Hepatocyte (in vitro differentiated cells): ENCODE measurements at regions not wholly inside any gene's neighbourhood (a gene's known extent, or its start where the extent isn't known, plus 50 kb on each side); places are given as distances from the start of the nearest gene placed in this dataset.

Experiments used
- EZH2phosphoT487 ChIP-seq: fragments of 200-600 bp; sonication (generic); IDR thresholded peaks from one replicate; pipeline ENCODE4 v1.6.1; 2018; ENCODE audit warnings: antibody characterized with exemption, mild to moderate bottlenecking, low read depth, moderate library complexity; ENCODE audit not compliant: unreplicated experiment, severe bottlenecking
- TF ChIP-seq, protein P1 (sequence below): fragments of 200-600 bp; sonication (generic); IDR thresholded peaks from 2 replicates; pipeline ENCODE4 v1.5.1; 2016; ENCODE audit warnings: antibody characterized with exemption, mild to moderate bottlenecking; ENCODE audit not compliant: poor library complexity

DNA sequence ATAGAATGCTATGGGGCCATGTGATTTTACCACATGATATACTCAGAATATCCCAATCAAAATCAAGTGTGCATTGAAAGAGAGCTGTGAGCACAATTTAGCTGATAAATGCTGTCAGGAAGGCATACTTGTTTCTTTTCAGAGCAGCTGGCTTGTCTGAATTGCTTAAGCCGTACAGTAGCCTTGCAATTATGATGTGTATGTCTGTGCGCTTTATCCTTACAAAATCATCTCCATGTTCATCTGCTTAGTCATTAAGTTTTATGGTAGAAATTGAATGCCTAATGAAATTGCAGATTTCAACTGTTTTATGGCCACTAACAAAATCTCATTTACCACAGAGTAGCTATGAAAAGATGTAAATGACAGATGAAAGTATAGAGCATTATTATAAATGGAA, 346.0 kb upstream of the DLGAP1 start:
- TF ChIP-seq, protein P1, sequence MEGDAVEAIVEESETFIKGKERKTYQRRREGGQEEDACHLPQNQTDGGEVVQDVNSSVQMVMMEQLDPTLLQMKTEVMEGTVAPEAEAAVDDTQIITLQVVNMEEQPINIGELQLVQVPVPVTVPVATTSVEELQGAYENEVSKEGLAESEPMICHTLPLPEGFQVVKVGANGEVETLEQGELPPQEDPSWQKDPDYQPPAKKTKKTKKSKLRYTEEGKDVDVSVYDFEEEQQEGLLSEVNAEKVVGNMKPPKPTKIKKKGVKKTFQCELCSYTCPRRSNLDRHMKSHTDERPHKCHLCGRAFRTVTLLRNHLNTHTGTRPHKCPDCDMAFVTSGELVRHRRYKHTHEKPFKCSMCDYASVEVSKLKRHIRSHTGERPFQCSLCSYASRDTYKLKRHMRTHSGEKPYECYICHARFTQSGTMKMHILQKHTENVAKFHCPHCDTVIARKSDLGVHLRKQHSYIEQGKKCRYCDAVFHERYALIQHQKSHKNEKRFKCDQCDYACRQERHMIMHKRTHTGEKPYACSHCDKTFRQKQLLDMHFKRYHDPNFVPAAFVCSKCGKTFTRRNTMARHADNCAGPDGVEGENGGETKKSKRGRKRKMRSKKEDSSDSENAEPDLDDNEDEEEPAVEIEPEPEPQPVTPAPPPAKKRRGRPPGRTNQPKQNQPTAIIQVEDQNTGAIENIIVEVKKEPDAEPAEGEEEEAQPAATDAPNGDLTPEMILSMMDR: no peak
- no peak for TF ChIP-seq EZH2phosphoT487
